ENCODE measurements at regions not wholly inside any gene's neighbourhood (a gene's known extent, or its start where the extent isn't known, plus 50 kb on each side); places are given as distances from the start of the nearest gene placed in this dataset.

- DNase-seq (ENCODE audit: low read depth) = no peak
- ChIA-PET POLR2A (no interaction called here), CTCF (interaction anchor here (0.7 kb wide), 1 partner anchor 42 kb away, joined by 3 read pairs; no protein-coding TSS in a partner anchor)
- H3K4me3 ChIP-seq (ENCODE audit: low read depth, low read length) = no peak overlapping the region
- H3K27me3 ChIP-seq (ENCODE audit: control insufficient read depth, insufficient read depth, low read length) = no peaks in the 10 kb centered on the region
- no peak for TF ChIP-seq CTCF (IDR thresholded peaks at IDR 0.05; ENCODE audit: insufficient read depth, low read depth, low read length)
- no peaks in the 10 kb centered on the region for H3K36me3 ChIP-seq (ENCODE audit: control insufficient read depth, insufficient read depth, low read length)
These were observed 1806.3 kb upstream of the ADGRL3 start for GRCh38 chr4:59393780-59394179.

DNA sequence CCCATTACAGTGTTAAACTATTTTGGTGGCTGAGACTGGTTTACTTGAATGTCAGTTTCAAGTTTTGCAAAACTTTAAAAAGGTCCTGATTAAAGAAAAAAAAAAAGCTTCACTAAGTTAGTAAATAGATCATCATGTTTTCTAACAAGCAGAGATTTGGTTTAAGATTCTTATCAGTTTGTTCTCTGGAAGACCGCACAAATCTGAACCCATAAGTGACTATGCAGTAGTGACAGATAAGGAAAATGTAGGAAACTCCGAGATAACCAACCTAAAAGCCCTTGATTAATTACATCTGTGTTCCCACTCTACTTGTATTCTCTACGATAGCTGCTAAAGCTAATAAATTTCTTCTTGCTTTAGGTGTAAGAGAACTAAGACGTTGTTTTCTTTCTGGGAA is 1799.8 kb upstream of the ADGRL3 start:
- CTCF ChIA-PET = no interaction called here
- TF ChIP-seq CTCF (IDR thresholded peaks at IDR 0.05; ENCODE audit: insufficient read depth, low read depth, low read length) = no peak
- Histone ChIP-seq H3K4me3 (ENCODE audit: low read depth, low read length) (no peak overlapping the region), H3K36me3 (ENCODE audit: control insufficient read depth, insufficient read depth, low read length) (no peaks in the 10 kb centered on the region), H3K27me3 (ENCODE audit: control insufficient read depth, insufficient read depth, low read length) (no peaks in the 10 kb centered on the region)
- POLR2A ChIA-PET = no interaction called here
- DNase-seq (ENCODE audit: low read depth) = no peak

GRCh38 chr4:59409647-59410046 is 1790.5 kb upstream of the ADGRL3 start:
- POLR2A ChIA-PET = no interaction called here
- CTCF ChIA-PET = no interaction called here
- DNase-seq (ENCODE audit: low read depth) = no peak
- Histone ChIP-seq H3K4me3 (ENCODE audit: low read depth, low read length) (no peak overlapping the region), H3K36me3 (ENCODE audit: control insufficient read depth, insufficient read depth, low read length) (no peaks in the 10 kb centered on the region), H3K27me3 (ENCODE audit: control insufficient read depth, insufficient read depth, low read length) (no peaks in the 10 kb centered on the region)
- TF ChIP-seq CTCF (IDR thresholded peaks at IDR 0.05; ENCODE audit: insufficient read depth, low read depth, low read length) = no peak

DNA sequence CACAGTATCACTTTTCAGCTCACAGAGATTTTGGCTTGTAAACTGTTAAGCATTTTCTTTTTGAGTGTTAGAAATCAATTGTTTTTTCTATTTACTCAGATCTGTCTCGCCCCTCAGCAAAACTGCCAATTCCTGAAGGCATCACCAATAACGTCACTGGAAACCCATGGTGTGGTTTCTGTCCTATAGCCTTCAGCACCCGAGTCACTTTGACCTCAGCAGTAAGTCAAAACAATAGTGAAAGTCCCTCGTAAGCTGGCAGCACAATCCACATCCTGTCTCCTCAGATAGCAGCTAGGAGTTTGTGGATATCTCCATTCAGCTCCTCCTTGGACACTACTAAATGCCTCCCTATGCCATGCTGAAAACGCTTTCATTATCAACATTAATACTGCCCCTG is 1787.4 kb upstream of the ADGRL3 start:
- no peak for DNase-seq (ENCODE audit: low read depth)
- ChIA-PET POLR2A (no interaction called here), CTCF (interaction anchor here (0.7 kb wide), 1 partner anchor 117 kb away, joined by 3 read pairs; no protein-coding TSS in a partner anchor)
- Histone ChIP-seq H3K36me3 (ENCODE audit: control insufficient read depth, insufficient read depth, low read length) (no peaks in the 10 kb centered on the region), H3K4me3 (ENCODE audit: low read depth, low read length) (no peak overlapping the region), H3K27me3 (ENCODE audit: control insufficient read depth, insufficient read depth, low read length) (no peaks in the 10 kb centered on the region)
- TF ChIP-seq CTCF (IDR thresholded peaks at IDR 0.05; ENCODE audit: insufficient read depth, low read depth, low read length) = no peak

- no peak overlapping the region for H3K4me3 ChIP-seq (ENCODE audit: low read depth, low read length)
- CTCF ChIA-PET = no interaction called here
These were observed 1744.4 kb upstream of the ADGRL3 start for GRCh38 chr4:59455751-59456150.

More at GRCh38 chr4:59455751-59456150, 1744.4 kb upstream of the ADGRL3 start:
- DNase-seq (ENCODE audit: low read depth) = no peak
- Histone ChIP-seq H3K27me3 (ENCODE audit: control insufficient read depth, insufficient read depth, low read length) (no peaks in the 10 kb centered on the region), H3K36me3 (ENCODE audit: control insufficient read depth, insufficient read depth, low read length) (no peaks in the 10 kb centered on the region)
- no peak for TF ChIP-seq CTCF (IDR thresholded peaks at IDR 0.05; ENCODE audit: insufficient read depth, low read depth, low read length)
- POLR2A ChIA-PET = no interaction called here
